H1 (cell line): ENCODE measurements at regions not wholly inside any gene's neighbourhood (a gene's known extent, or its start where the extent isn't known, plus 50 kb on each side); places are given as distances from the start of the nearest gene placed in this dataset.

ENCODE experiments used
- CTCF ChIA-PET: fragments of 300-600 bp; sonication (Branson Sonifier 250); formaldehyde crosslinking; loops from one replicate; lab custom pipeline; 2021; ENCODE audit not compliant: partially characterized antibody; lab: Charles Lee
- POLR2A ChIA-PET: fragments of 300-600 bp; sonication (Branson Sonifier 250); formaldehyde crosslinking; loops from one replicate; lab custom pipeline; 2021; ENCODE audit warnings: inconsistent platforms; ENCODE audit not compliant: partially characterized antibody; lab: Charles Lee
- DNase-seq, 2 experiments: peaks; one replicate each; pipeline versions ENCODE4 v3.0.0 to v3.0.0-alpha.2; 2010 to 2022; ENCODE audit warnings: low spot score in 2 of 2, low read depth in 1 of 2, mixed read lengths in 1 of 2
- FAIRE-seq: peaks from 2 replicates; lab custom pipeline; 2011; peaks lifted over from hg19 to GRCh38; lab: Jason Lieb, UNC
- H2AFZ ChIP-seq: 2 replicates; pipeline ENCODE4 v1.8.1; 2012; ENCODE audit warnings: low read length, inconsistent platforms
- H2AK5ac ChIP-seq: 2 replicates; pipeline ENCODE4 v1.6.1; 2013; ENCODE audit warnings: low read depth, low read length
- H2BK120ac ChIP-seq: replicated peaks from 2 replicates; pipeline ENCODE3; 2013; ENCODE audit warnings: low read depth, low read length, inconsistent platforms
- H2BK12ac ChIP-seq: 2 replicates; pipeline ENCODE4 v1.6.1; 2013; ENCODE audit warnings: low read depth, low read length
- H2BK15ac ChIP-seq: 2 replicates; pipeline ENCODE4 v1.6.1; 2013; ENCODE audit warnings: low read length
- H2BK20ac ChIP-seq: 2 replicates; pipeline ENCODE4 v1.6.1; 2013; ENCODE audit warnings: low read length
- H2BK5ac ChIP-seq: 2 replicates; pipeline ENCODE4 v1.6.1; 2013; ENCODE audit warnings: low read depth, low read length
- H3K14ac ChIP-seq: 2 replicates; pipeline ENCODE4 v1.6.1; 2013; ENCODE audit warnings: inconsistent platforms; ENCODE audit not compliant: insufficient read length
- H3K18ac ChIP-seq: 2 replicates; pipeline ENCODE4 v1.6.1; 2013; ENCODE audit warnings: low read length; ENCODE audit errors: extremely low read depth
- H3K23ac ChIP-seq: 2 replicates; pipeline ENCODE4 v1.6.1; 2013; ENCODE audit warnings: inconsistent platforms; ENCODE audit not compliant: insufficient read length
- H3K23me2 ChIP-seq: 2 replicates; pipeline ENCODE4 v1.6.1; 2013; ENCODE audit warnings: low read depth, low read length
- H3K27ac ChIP-seq: 2 replicates; pipeline ENCODE4 v1.6.1; 2011; ENCODE audit warnings: low read depth, low read length, inconsistent platforms
- H3K27me3 ChIP-seq, 4 experiments: replicated peaks in 1 of 4; 1 replicate in 1 of 4; 2 replicates in 3 of 4; pipeline versions ENCODE4 v1.6.1 to v1.8.1; 2011 to 2013; ENCODE audit warnings: low read length in 3 of 4, mild to moderate bottlenecking in 3 of 4, inconsistent platforms in 2 of 4, mixed read lengths in 2 of 4, moderate library complexity in 1 of 4; ENCODE audit not compliant: control insufficient read depth in 3 of 4, insufficient read depth in 3 of 4; ENCODE audit errors: extremely low read depth in 1 of 4
- H3K36me3 ChIP-seq, 4 experiments: 2 replicates each; pipeline versions ENCODE4 v1.6.1 to v1.8.1; 2011 to 2013; ENCODE audit warnings: mild to moderate bottlenecking in 4 of 4, low read length in 3 of 4, moderate library complexity in 2 of 4, control low read depth in 1 of 4, inconsistent platforms in 1 of 4; ENCODE audit not compliant: insufficient read depth in 4 of 4, control insufficient read depth in 2 of 4
- H3K4ac ChIP-seq: replicated peaks from 2 replicates; pipeline ENCODE3; 2013; ENCODE audit warnings: low read length, low read depth, mixed read lengths, inconsistent platforms; ENCODE audit not compliant: insufficient read length
- H3K4me1 ChIP-seq, 4 experiments: replicated peaks in 1 of 4; 1 replicate in 1 of 4; 2 replicates in 3 of 4; pipeline versions ENCODE4 v1.6.1 to v1.8.1; 2011 to 2013; ENCODE audit warnings: low read length in 3 of 4, inconsistent platforms in 2 of 4, mixed read lengths in 1 of 4; ENCODE audit not compliant: insufficient read depth in 4 of 4, control insufficient read depth in 3 of 4
- H3K4me2 ChIP-seq, 2 experiments: 2 replicates each; pipeline versions ENCODE4 v1.6.1 to v1.8.1; 2011 to 2013; ENCODE audit warnings: low read depth in 2 of 2, low read length in 2 of 2, control low read depth in 1 of 2, inconsistent platforms in 1 of 2, mild to moderate bottlenecking in 1 of 2; ENCODE audit not compliant: insufficient read depth in 1 of 2
- H3K4me3 ChIP-seq, 4 experiments: fragments of 200-600, 300-600 bp in 1 of 4; sonication (generic), shearing (Covaris generic), sonication (Bioruptor Twin) in 1 of 4; 2 replicates each; pipeline versions ENCODE4 v1.5.1 to v1.8.1; 2011 to 2016; ENCODE audit warnings: low read length in 4 of 4, low read depth in 3 of 4, control low read depth in 2 of 4, inconsistent platforms in 2 of 4, mild to moderate bottlenecking in 2 of 4, mixed read lengths in 1 of 4, moderate library complexity in 1 of 4; ENCODE audit not compliant: insufficient read depth in 2 of 4; ENCODE audit errors: extremely low read depth in 1 of 4
- H3K56ac ChIP-seq: replicated peaks from 2 replicates; pipeline ENCODE3; 2013; ENCODE audit warnings: low read depth, mild to moderate bottlenecking, mixed read lengths, low read length, inconsistent platforms; ENCODE audit not compliant: insufficient read length
- H3K79me1 ChIP-seq: 2 replicates; pipeline ENCODE4 v1.6.1; 2013; ENCODE audit warnings: low read depth, low read length, control low read depth
- H3K79me2 ChIP-seq, 2 experiments: 2 replicates each; pipeline versions ENCODE4 v1.6.1 to v1.8.1; 2012 to 2013; ENCODE audit warnings: low read length in 2 of 2, mild to moderate bottlenecking in 2 of 2, inconsistent platforms in 1 of 2; ENCODE audit not compliant: insufficient read depth in 2 of 2, control insufficient read depth in 1 of 2
- H3K9ac ChIP-seq, 4 experiments: replicated peaks in 1 of 4; 1 replicate in 1 of 4; 2 replicates in 3 of 4; pipeline versions ENCODE4 v1.6.1 to v1.8.1; 2011 to 2013; ENCODE audit warnings: low read depth in 3 of 4, low read length in 3 of 4, control low read depth in 2 of 4, mild to moderate bottlenecking in 2 of 4, moderate library complexity in 2 of 4, inconsistent platforms in 1 of 4; ENCODE audit errors: extremely low read depth in 1 of 4
- H3K9me3 ChIP-seq, 2 experiments: 2 replicates each; pipeline versions ENCODE4 v1.6.1 to v1.8.1; 2012 to 2013; ENCODE audit warnings: mild to moderate bottlenecking in 2 of 2, moderate library complexity in 2 of 2, control low read depth in 1 of 2, inconsistent platforms in 1 of 2, low read depth in 1 of 2, low read length in 1 of 2, mixed read lengths in 1 of 2; ENCODE audit not compliant: insufficient read depth in 2 of 2
- H4K20me1 ChIP-seq, 2 experiments: replicated peaks in 1 of 2; 2 replicates each; pipeline versions ENCODE3 to v1.8.1; 2011 to 2013; ENCODE audit warnings: inconsistent platforms in 2 of 2, low read length in 2 of 2, mild to moderate bottlenecking in 1 of 2; ENCODE audit not compliant: insufficient read depth in 2 of 2, control insufficient read depth in 1 of 2
- H4K5ac ChIP-seq: 2 replicates; pipeline ENCODE4 v1.6.1; 2013; ENCODE audit warnings: low read length, low read depth, mixed read lengths, inconsistent platforms; ENCODE audit not compliant: insufficient read length
- H4K8ac ChIP-seq: 2 replicates; pipeline ENCODE4 v1.8.0; 2013; ENCODE audit warnings: mild to moderate bottlenecking, moderate library complexity, low read length, inconsistent platforms; ENCODE audit not compliant: insufficient read depth; ENCODE audit errors: extremely low read depth
- H4K91ac ChIP-seq: replicated peaks from 2 replicates; pipeline ENCODE3; 2013; ENCODE audit warnings: low read length, mixed read lengths, inconsistent platforms; ENCODE audit not compliant: insufficient read length
- BRCA1 ChIP-seq: IDR thresholded peaks from 2 replicates; pipeline ENCODE4 v1.6.1; 2012; ENCODE audit warnings: low read depth, low read length, improper control_type of control experiment
- GTF2F1 ChIP-seq: IDR thresholded peaks from 2 replicates; pipeline ENCODE4 v1.6.1; 2012; ENCODE audit warnings: low read depth, low read length, improper control_type of control experiment, borderline replicate concordance
- RXRA ChIP-seq: IDR thresholded peaks from 2 replicates; pipeline ENCODE4 v1.6.1; 2011; ENCODE audit warnings: low read depth, mild to moderate bottlenecking, low read length, moderate library complexity; ENCODE audit not compliant: insufficient read depth
- SRF ChIP-seq: IDR thresholded peaks from 2 replicates; pipeline ENCODE4 v1.6.1; 2011; ENCODE audit warnings: mild to moderate bottlenecking, low read depth, low read length, moderate library complexity
- TBP ChIP-seq: IDR thresholded peaks from 2 replicates; pipeline ENCODE4 v1.6.1; 2011; ENCODE audit warnings: low read depth, low read length, improper control_type of control experiment
- WGBS, 2 experiments: shearing (Covaris generic) in 1 of 2; methylation state at CpG; one replicate each; pipeline versions ENCODE4 v1.1.6 to v1.1.7; 2013 to 2015; ENCODE audit warnings: low lambda C conversion rate in 2 of 2, mixed read lengths in 2 of 2, inconsistent platforms in 1 of 2, low coverage in 1 of 2, missing lambda C conversion rate in 1 of 2; ENCODE audit not compliant: insufficient replicate concordance in 2 of 2, insufficient coverage in 1 of 2, insufficient read length in 1 of 2; ENCODE audit errors: extremely low coverage in 1 of 2, missing lambda C conversion rate in 1 of 2; 5-methylcytosine and 5-hydroxymethylcytosine counted together
- TF ChIP-seq, protein P1 (sequence below): IDR thresholded peaks from 2 replicates; pipeline ENCODE4 v1.6.1; 2012; ENCODE audit warnings: low read length, inconsistent platforms

DNA sequence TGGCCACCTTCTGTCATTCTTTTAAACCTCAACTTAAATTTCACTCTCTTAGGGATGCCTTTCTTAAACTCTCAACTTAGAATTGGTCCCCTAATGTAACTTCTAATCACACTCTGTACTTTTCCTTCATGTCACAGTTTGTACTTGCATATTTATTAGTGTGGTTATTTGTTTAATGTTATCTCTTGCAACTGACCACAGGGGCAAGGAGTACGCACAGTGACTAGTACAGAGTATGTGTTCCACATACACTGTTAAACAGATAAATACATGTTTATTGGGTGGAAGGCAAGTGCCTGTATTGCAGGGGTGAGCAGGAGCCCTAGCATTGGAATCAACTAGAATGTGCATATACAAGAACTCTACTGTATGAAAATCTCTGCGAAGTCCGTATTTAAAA is 554.0 kb downstream of the INSC start:
- no peaks in the 10 kb centered on the region for H3K79me2 ChIP-seq

More for the DNA sequence above, 554.0 kb downstream of the INSC start:
- no peak overlapping the region for H2BK5ac ChIP-seq
- no peak overlapping the region for H4K91ac ChIP-seq
- no peak overlapping the region; the same call in 1 of the 2 replicates for H4K8ac ChIP-seq
- no peak overlapping the region for H3K18ac ChIP-seq
- no peak for DNase-seq
- H2AFZ ChIP-seq: no peak overlapping the region
- H2AK5ac ChIP-seq: no peak overlapping the region
- no peaks in the 10 kb centered on the region for H3K27me3 ChIP-seq
- H2BK12ac ChIP-seq: no peak overlapping the region
- WGBS, 2 experiments: 97% methylated on average over 3 of the region's 3 CpGs; no CpG with 5 or more reads in 1 of the 2 experiments
- H3K4me1 ChIP-seq: peaks cover 0 to 5% (median 3%) of the 10 kb centered on the region in 4 experiments; a peak in 4 of 7 replicates
- no peaks in the 10 kb centered on the region for H3K79me1 ChIP-seq
- H3K56ac ChIP-seq: no peak overlapping the region
- H3K4ac ChIP-seq: no peak overlapping the region
- H3K9ac ChIP-seq: no peak overlapping the region
- no peaks in the 10 kb centered on the region for H4K20me1 ChIP-seq
- no peak overlapping the region for H3K23ac ChIP-seq
- H3K4me2 ChIP-seq: no peak overlapping the region
- H3K4me3 ChIP-seq: no peak overlapping the region
- no peak overlapping the region for H2BK20ac ChIP-seq
- POLR2A ChIA-PET: no interaction called here
- TF ChIP-seq SRF (no peak), GTF2F1 (no peak), TBP (no peak), BRCA1 (no peak), RXRA (no peak)
- TF ChIP-seq, protein P1, sequence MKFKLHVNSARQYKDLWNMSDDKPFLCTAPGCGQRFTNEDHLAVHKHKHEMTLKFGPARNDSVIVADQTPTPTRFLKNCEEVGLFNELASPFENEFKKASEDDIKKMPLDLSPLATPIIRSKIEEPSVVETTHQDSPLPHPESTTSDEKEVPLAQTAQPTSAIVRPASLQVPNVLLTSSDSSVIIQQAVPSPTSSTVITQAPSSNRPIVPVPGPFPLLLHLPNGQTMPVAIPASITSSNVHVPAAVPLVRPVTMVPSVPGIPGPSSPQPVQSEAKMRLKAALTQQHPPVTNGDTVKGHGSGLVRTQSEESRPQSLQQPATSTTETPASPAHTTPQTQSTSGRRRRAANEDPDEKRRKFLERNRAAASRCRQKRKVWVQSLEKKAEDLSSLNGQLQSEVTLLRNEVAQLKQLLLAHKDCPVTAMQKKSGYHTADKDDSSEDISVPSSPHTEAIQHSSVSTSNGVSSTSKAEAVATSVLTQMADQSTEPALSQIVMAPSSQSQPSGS: no peak
- no peak overlapping the region for H2BK120ac ChIP-seq
- FAIRE-seq: no peak
- no peak overlapping the region for H4K5ac ChIP-seq
- H3K23me2 ChIP-seq: no peaks in the 10 kb centered on the region
- H2BK15ac ChIP-seq: no peak overlapping the region
- H3K14ac ChIP-seq: no peak overlapping the region
- CTCF ChIA-PET: interaction anchor here (1.1 kb wide), 1 partner anchor 23 kb away, joined by 4 read pairs; no protein-coding TSS in a partner anchor
- no peaks in the 10 kb centered on the region for H3K36me3 ChIP-seq
- 0 out of 4 replicates have a peak, but pooled peaks cover 0 to 2% of the 10 kb centered on the region in 2 experiments for H3K9me3 ChIP-seq
- no peak overlapping the region for H3K27ac ChIP-seq
